Spleen (tissue), 7 donors: ENCODE measurements at regions not wholly inside any gene's neighbourhood (a gene's known extent, or its start where the extent isn't known, plus 50 kb on each side); places are given as distances from the start of the nearest gene placed in this dataset.

Experiments used
- POLR2AphosphoS5 ChIP-seq, 3 donors: sonication (generic); formaldehyde crosslinking; IDR thresholded peaks; one replicate each; pipeline ENCODE4 v1.5.1; 2017; ENCODE audit warnings: antibody characterized with exemption in 3 of 3
- TF ChIP-seq, protein P1 (sequence below), 11 experiments: fragments of 200-600 bp in 7 of 11; fragments of 450-650 bp in 4 of 11; sonication (generic) in 4 of 11; IDR thresholded peaks in 8 of 11; conservative IDR thresholded peaks in 3 of 11; 1 replicate in 7 of 11; 2 replicates in 4 of 11; pipeline versions ENCODE4 v1.4.0 to v1.8.0; 2016 to 2021; ENCODE audit warnings: antibody characterized with exemption in 11 of 11, inconsistent platforms in 4 of 11, mild to moderate bottlenecking in 1 of 11
- donor health status: DM: no; HTN: no; CAD: no; lungs with moderate emphysema.
- donor health status: DM: no; HTN: no; CAD: no.
- donor health status: DM: no; HTN: no; CAD: no.

DNA sequence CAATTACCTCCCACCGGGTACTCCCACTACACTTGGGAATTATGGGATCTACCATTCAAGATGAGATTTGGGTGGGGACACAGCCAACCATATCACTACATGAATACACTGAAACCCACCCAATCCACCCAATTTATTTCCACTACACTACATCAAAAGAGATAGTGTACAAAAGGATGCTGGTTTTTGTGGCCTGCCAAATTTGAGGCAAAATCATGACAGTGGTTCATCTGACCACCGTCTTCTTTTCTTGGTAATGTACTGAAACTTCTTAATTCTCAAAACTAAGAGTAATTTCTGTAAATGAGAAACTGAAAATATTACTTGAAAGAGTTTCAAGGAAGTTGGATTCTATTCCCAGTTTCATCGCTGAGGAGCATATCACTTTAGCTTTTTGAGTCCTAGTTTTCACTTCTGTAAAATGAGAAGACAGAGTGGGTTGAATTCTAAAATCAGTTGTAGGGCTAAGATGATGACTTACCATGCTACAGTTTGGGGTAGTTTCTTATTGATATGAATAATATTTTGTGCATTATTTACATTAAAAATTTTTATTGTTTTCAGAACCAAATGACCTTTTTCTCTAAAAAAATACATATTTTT lies 360.4 kb upstream of the CNTN6 start:
- TF ChIP-seq, protein P1, sequence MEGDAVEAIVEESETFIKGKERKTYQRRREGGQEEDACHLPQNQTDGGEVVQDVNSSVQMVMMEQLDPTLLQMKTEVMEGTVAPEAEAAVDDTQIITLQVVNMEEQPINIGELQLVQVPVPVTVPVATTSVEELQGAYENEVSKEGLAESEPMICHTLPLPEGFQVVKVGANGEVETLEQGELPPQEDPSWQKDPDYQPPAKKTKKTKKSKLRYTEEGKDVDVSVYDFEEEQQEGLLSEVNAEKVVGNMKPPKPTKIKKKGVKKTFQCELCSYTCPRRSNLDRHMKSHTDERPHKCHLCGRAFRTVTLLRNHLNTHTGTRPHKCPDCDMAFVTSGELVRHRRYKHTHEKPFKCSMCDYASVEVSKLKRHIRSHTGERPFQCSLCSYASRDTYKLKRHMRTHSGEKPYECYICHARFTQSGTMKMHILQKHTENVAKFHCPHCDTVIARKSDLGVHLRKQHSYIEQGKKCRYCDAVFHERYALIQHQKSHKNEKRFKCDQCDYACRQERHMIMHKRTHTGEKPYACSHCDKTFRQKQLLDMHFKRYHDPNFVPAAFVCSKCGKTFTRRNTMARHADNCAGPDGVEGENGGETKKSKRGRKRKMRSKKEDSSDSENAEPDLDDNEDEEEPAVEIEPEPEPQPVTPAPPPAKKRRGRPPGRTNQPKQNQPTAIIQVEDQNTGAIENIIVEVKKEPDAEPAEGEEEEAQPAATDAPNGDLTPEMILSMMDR (IDR thresholded peaks at IDR 0.05 in 8 of 11, conservative IDR thresholded peaks at IDR 0.05 in 3 of 11): no peak
- no peak for TF ChIP-seq POLR2AphosphoS5 (IDR thresholded peaks at IDR 0.05)
